ENCODE measurements at regions not wholly inside any gene's neighbourhood (a gene's known extent, or its start where the extent isn't known, plus 50 kb on each side); places are given as distances from the start of the nearest gene placed in this dataset.

DNA sequence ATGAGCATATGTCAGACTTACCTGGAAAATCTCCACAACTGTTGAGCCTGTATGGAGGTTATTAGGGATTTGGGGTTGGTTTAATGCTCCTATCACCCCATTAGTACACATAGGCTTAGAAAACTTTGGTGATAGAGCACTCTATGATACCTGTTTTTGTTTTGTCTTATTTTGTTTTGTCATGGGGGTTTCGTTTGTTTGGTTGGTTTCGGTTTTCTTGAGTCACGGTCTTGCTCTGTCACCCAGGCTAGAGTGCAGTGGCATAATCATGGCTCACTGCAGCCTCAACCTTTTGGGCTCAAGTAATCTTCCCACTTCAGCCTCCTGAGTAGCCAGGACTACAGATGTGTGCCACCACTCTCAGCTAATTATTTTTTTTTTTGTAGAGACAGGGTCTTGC, 70.0 kb downstream of the MZT1 start:
- no peaks in the 10 kb centered on the region for H3K79me2 ChIP-seq (ENCODE audit: control insufficient read depth, insufficient read depth, low read length, unreplicated experiment)
- H3K27me3 ChIP-seq (ENCODE audit: insufficient read depth, low read length): peaks cover 34% of the 10 kb centered on the region; the same call in 1 of the 2 replicates
- peaks cover 6% of the 10 kb centered on the region for H3K4me1 ChIP-seq (ENCODE audit: control insufficient read depth, insufficient read depth, low read length, unreplicated experiment)
- H2AFZ ChIP-seq (ENCODE audit: low read length, unreplicated experiment): no peak overlapping the region
- H3K27ac ChIP-seq (ENCODE audit: low read depth, low read length): no peak overlapping the region
- H3K4me3 ChIP-seq (ENCODE audit: low read depth, low read length): no peak overlapping the region
- no peaks in the 10 kb centered on the region for H3K36me3 ChIP-seq (ENCODE audit: insufficient read depth, low read length)

DNA sequence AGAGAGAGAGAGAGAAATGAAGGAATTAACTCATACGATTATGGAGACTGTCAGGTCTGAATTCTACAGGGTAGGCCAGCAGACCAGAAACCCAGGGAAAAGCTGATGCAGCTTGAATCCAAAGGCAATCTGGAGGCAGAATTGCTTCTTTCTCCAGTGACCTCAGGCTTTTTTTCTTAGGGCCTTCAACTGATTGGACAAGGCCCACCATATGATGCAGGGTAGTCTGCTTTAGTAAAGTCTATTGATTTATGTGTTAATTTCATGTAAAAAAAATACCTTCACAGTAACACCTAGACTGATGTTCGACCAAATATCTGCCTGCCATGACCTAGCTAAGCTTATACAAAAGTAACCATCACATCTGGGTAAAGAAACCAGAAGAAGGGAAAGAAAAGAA, 71.1 kb downstream of the MZT1 start:
- no peak overlapping the region for H2AFZ ChIP-seq (ENCODE audit: low read length, unreplicated experiment)
- peaks cover 35% of the 10 kb centered on the region for H3K27me3 ChIP-seq (ENCODE audit: insufficient read depth, low read length)
- H3K79me2 ChIP-seq (ENCODE audit: control insufficient read depth, insufficient read depth, low read length, unreplicated experiment): no peaks in the 10 kb centered on the region
- peaks cover 7% of the 10 kb centered on the region for H3K4me1 ChIP-seq (ENCODE audit: control insufficient read depth, insufficient read depth, low read length, unreplicated experiment)
- H3K4me3 ChIP-seq (ENCODE audit: low read depth, low read length): no peak overlapping the region
- no peak overlapping the region for H3K27ac ChIP-seq (ENCODE audit: low read depth, low read length)
- H3K36me3 ChIP-seq (ENCODE audit: insufficient read depth, low read length): no peaks in the 10 kb centered on the region

GRCh38 chr13:72653506-72653905, 73.9 kb downstream of the MZT1 start:
- Histone ChIP-seq H3K27me3 (ENCODE audit: insufficient read depth, low read length) (peaks cover 52% of the 10 kb centered on the region), H2AFZ (ENCODE audit: low read length, unreplicated experiment) (no peak overlapping the region), H3K36me3 (ENCODE audit: insufficient read depth, low read length) (no peaks in the 10 kb centered on the region), H3K27ac (ENCODE audit: low read depth, low read length) (no peak overlapping the region), H3K4me3 (ENCODE audit: low read depth, low read length) (no peak overlapping the region), H3K4me1 (ENCODE audit: control insufficient read depth, insufficient read depth, low read length, unreplicated experiment) (peaks cover 7% of the 10 kb centered on the region), H3K79me2 (ENCODE audit: control insufficient read depth, insufficient read depth, low read length, unreplicated experiment) (no peaks in the 10 kb centered on the region)

GRCh38 chr13:72652681-72653080, 74.7 kb downstream of the MZT1 start:
- no peak overlapping the region for H3K4me3 ChIP-seq (ENCODE audit: low read depth, low read length)
- no peak overlapping the region for H2AFZ ChIP-seq (ENCODE audit: low read length, unreplicated experiment)
- no peaks in the 10 kb centered on the region for H3K36me3 ChIP-seq (ENCODE audit: insufficient read depth, low read length)
- no peaks in the 10 kb centered on the region for H3K79me2 ChIP-seq (ENCODE audit: control insufficient read depth, insufficient read depth, low read length, unreplicated experiment)
- no peak overlapping the region for H3K27ac ChIP-seq (ENCODE audit: low read depth, low read length)
- peaks cover 50% of the 10 kb centered on the region for H3K27me3 ChIP-seq (ENCODE audit: insufficient read depth, low read length)
- H3K4me1 ChIP-seq (ENCODE audit: control insufficient read depth, insufficient read depth, low read length, unreplicated experiment): peaks cover 7% of the 10 kb centered on the region

- Histone ChIP-seq H3K27me3 (ENCODE audit: insufficient read depth, low read length) (peaks cover 63% of the 10 kb centered on the region), H3K4me1 (ENCODE audit: control insufficient read depth, insufficient read depth, low read length, unreplicated experiment) (peaks cover 7% of the 10 kb centered on the region), H3K79me2 (ENCODE audit: control insufficient read depth, insufficient read depth, low read length, unreplicated experiment) (no peaks in the 10 kb centered on the region), H3K36me3 (ENCODE audit: insufficient read depth, low read length) (no peaks in the 10 kb centered on the region), H3K27ac (ENCODE audit: low read depth, low read length) (no peak overlapping the region), H3K4me3 (ENCODE audit: low read depth, low read length) (no peak overlapping the region), H2AFZ (ENCODE audit: low read length, unreplicated experiment) (no peak overlapping the region)
Observed at GRCh38 chr13:72651144-72651543, 76.3 kb downstream of the MZT1 start.

- no peak overlapping the region for H2AFZ ChIP-seq (ENCODE audit: low read length, unreplicated experiment)
- H3K36me3 ChIP-seq (ENCODE audit: insufficient read depth, low read length): no peaks in the 10 kb centered on the region
Observed at GRCh38 chr13:72650051-72650700, 77.3 kb downstream of the MZT1 start.

GRCh38 chr13:72648513-72649065, 78.8 kb downstream of the MZT1 start:
- Histone ChIP-seq H3K27ac (ENCODE audit: low read depth, low read length) (no peak overlapping the region), H3K36me3 (ENCODE audit: insufficient read depth, low read length) (no peaks in the 10 kb centered on the region), H3K79me2 (ENCODE audit: control insufficient read depth, insufficient read depth, low read length, unreplicated experiment) (no peaks in the 10 kb centered on the region), H3K4me3 (ENCODE audit: low read depth, low read length) (no peak overlapping the region), H3K4me1 (ENCODE audit: control insufficient read depth, insufficient read depth, low read length, unreplicated experiment) (peaks cover 7% of the 10 kb centered on the region), H3K27me3 (ENCODE audit: insufficient read depth, low read length) (peaks cover 72% of the 10 kb centered on the region), H2AFZ (ENCODE audit: low read length, unreplicated experiment) (no peak overlapping the region)

More at GRCh38 chr13:72650051-72650700, 77.3 kb downstream of the MZT1 start:
- peaks cover 66% of the 10 kb centered on the region for H3K27me3 ChIP-seq (ENCODE audit: insufficient read depth, low read length)
- no peak overlapping the region for H3K4me3 ChIP-seq (ENCODE audit: low read depth, low read length)
- peaks cover 7% of the 10 kb centered on the region for H3K4me1 ChIP-seq (ENCODE audit: control insufficient read depth, insufficient read depth, low read length, unreplicated experiment)
- H3K27ac ChIP-seq (ENCODE audit: low read depth, low read length): no peak overlapping the region
- H3K79me2 ChIP-seq (ENCODE audit: control insufficient read depth, insufficient read depth, low read length, unreplicated experiment): no peaks in the 10 kb centered on the region

DNA sequence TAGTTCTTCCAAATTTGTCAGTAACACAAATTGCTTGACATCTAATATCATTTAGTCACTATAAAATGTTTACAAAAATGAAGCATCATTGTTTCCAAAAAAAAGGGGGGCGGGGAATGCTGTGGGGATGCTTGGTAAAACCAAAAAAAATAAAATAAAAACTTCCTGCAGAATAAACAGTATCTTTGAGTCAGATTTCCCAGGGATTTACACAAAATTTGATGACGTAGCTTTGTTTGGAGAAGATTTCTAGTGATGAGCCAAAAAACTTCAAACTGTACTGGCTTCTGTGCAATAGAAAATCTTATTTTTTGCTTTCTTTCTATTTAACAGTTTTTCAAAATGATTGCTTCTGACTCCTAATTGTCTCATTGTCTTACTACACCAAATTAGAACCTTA, 80.0 kb downstream of the MZT1 start:
- peaks cover 2% of the 10 kb centered on the region for H3K4me1 ChIP-seq (ENCODE audit: control insufficient read depth, insufficient read depth, low read length, unreplicated experiment)
- H3K27me3 ChIP-seq (ENCODE audit: insufficient read depth, low read length): peaks cover 68% of the 10 kb centered on the region
- no peak overlapping the region for H3K4me3 ChIP-seq (ENCODE audit: low read depth, low read length)
- no peaks in the 10 kb centered on the region for H3K79me2 ChIP-seq (ENCODE audit: control insufficient read depth, insufficient read depth, low read length, unreplicated experiment)
- no peak overlapping the region for H2AFZ ChIP-seq (ENCODE audit: low read length, unreplicated experiment)
- no peaks in the 10 kb centered on the region for H3K36me3 ChIP-seq (ENCODE audit: insufficient read depth, low read length)
- H3K27ac ChIP-seq (ENCODE audit: low read depth, low read length): no peak overlapping the region

- H3K27ac ChIP-seq (ENCODE audit: low read depth, low read length): no peak overlapping the region
- no peaks in the 10 kb centered on the region for H3K4me1 ChIP-seq (ENCODE audit: control insufficient read depth, insufficient read depth, low read length, unreplicated experiment)
- H3K27me3 ChIP-seq (ENCODE audit: insufficient read depth, low read length): peaks cover 55% of the 10 kb centered on the region
- no peak overlapping the region for H2AFZ ChIP-seq (ENCODE audit: low read length, unreplicated experiment)
- H3K36me3 ChIP-seq (ENCODE audit: insufficient read depth, low read length): no peaks in the 10 kb centered on the region
- H3K79me2 ChIP-seq (ENCODE audit: control insufficient read depth, insufficient read depth, low read length, unreplicated experiment): no peaks in the 10 kb centered on the region
- no peak overlapping the region for H3K4me3 ChIP-seq (ENCODE audit: low read depth, low read length)
Observed at GRCh38 chr13:72645521-72645920, 81.9 kb downstream of the MZT1 start.

DNA sequence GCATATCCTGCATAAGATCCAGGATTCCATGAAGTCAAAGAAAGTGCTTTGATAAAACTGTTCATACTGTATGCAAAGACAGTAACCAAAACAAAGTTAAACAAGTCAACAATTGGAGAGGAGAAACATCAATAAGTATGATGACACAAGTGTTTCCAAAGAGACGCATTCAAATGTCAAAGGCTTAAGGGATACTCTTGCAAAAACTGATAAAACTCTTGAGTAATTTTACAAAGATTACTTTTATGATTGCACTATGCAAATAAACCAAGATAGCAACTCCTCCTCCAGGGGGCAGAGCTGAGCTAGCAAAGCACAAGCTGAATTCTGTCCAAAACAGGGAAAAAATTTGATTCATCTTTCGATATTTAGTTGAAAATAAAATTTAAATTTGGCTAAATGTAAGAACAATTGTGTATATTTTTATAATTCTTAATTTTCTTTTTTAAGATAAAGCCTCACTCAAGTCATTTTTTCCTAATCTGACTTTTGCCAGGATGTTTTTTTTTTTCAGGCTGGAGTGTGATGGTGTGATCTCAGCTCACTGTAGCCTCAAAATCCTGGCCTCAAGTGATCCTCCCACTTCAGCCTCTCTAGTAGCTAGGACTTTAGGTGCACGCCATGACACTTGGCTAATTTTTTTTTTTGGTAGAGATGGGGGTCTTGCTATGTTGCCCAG, 84.0 kb downstream of the MZT1 start:
- H3K4me3 ChIP-seq (ENCODE audit: low read depth, low read length): no peak overlapping the region
- no peak overlapping the region for H2AFZ ChIP-seq (ENCODE audit: low read length, unreplicated experiment)
- H3K27me3 ChIP-seq (ENCODE audit: insufficient read depth, low read length): peaks cover 48% of the 10 kb centered on the region
- H3K4me1 ChIP-seq (ENCODE audit: control insufficient read depth, insufficient read depth, low read length, unreplicated experiment): no peaks in the 10 kb centered on the region
- no peaks in the 10 kb centered on the region for H3K79me2 ChIP-seq (ENCODE audit: control insufficient read depth, insufficient read depth, low read length, unreplicated experiment)
- no peaks in the 10 kb centered on the region for H3K36me3 ChIP-seq (ENCODE audit: insufficient read depth, low read length)
- H3K27ac ChIP-seq (ENCODE audit: low read depth, low read length): no peak overlapping the region

GRCh38 chr13:72639377-72639776, 88.1 kb downstream of the MZT1 start:
- H3K27ac ChIP-seq (ENCODE audit: low read depth, low read length): no peak overlapping the region
- H2AFZ ChIP-seq (ENCODE audit: low read length, unreplicated experiment): no peak overlapping the region
- H3K79me2 ChIP-seq (ENCODE audit: control insufficient read depth, insufficient read depth, low read length, unreplicated experiment): no peaks in the 10 kb centered on the region
- no peaks in the 10 kb centered on the region for H3K4me1 ChIP-seq (ENCODE audit: control insufficient read depth, insufficient read depth, low read length, unreplicated experiment)
- H3K36me3 ChIP-seq (ENCODE audit: insufficient read depth, low read length): no peaks in the 10 kb centered on the region
- no peak overlapping the region for H3K4me3 ChIP-seq (ENCODE audit: low read depth, low read length)
- H3K27me3 ChIP-seq (ENCODE audit: insufficient read depth, low read length): peaks cover 18% of the 10 kb centered on the region

Data from ACC112 (cell line).